Activated CD4-positive, CD25-positive, alpha-beta regulatory T cell treated with anti-CD3 and anti-CD28 coated beads, Interleukin-2, amount 50 U/mL, for 24 hours (primary cell): ENCODE measurements at regions not wholly inside any gene's neighbourhood (a gene's known extent, or its start where the extent isn't known, plus 50 kb on each side); places are given as distances from the start of the nearest gene placed in this dataset.

Source experiments
- ATAC-seq, 2 donors: fragments of 150-1000 bp; cut with Tn5 transposase; one replicate each; pipeline ENCODE4 v1.10.0; 2021; ENCODE audit warnings: mild to moderate bottlenecking in 1 of 2, moderate library complexity in 1 of 2

- no peak for ATAC-seq
Measured at GRCh38 chr11:64457416-64458010, 98.2 kb upstream of the SLC22A11 start.

GRCh38 chr11:64458997-64459396 lies 96.7 kb upstream of the SLC22A11 start:
- ATAC-seq: no peak

GRCh38 chr11:64459609-64460008 lies 96.1 kb upstream of the SLC22A11 start:
- no peak for ATAC-seq

- ATAC-seq: no peak
Measured at GRCh38 chr11:64461081-64461480, 94.7 kb upstream of the SLC22A11 start.

GRCh38 chr11:64466115-64466718 lies 89.5 kb upstream of the SLC22A11 start:
- no peak for ATAC-seq

GRCh38 chr11:64469288-64469687 lies 86.5 kb upstream of the SLC22A11 start:
- ATAC-seq: no peak

- ATAC-seq: no peak
Measured at GRCh38 chr11:64472593-64473455, 82.9 kb upstream of the SLC22A11 start.

GRCh38 chr11:64474680-64475079 lies 81.1 kb upstream of the SLC22A11 start:
- no peak for ATAC-seq

GRCh38 chr11:64475145-64475544 lies 80.6 kb upstream of the SLC22A11 start:
- ATAC-seq: no peak

- ATAC-seq: no peak
Measured at GRCh38 chr11:64476881-64477280, 78.9 kb upstream of the SLC22A11 start.

GRCh38 chr11:64477675-64478074 lies 78.1 kb upstream of the SLC22A11 start:
- no peak for ATAC-seq

GRCh38 chr11:64482588-64482987 lies 73.2 kb upstream of the SLC22A11 start:
- ATAC-seq: no peak

GRCh38 chr11:64484191-64485022 lies 71.3 kb upstream of the SLC22A11 start:
- no peak for ATAC-seq

- ATAC-seq: no peak
Measured at GRCh38 chr11:64485074-64485473, 70.7 kb upstream of the SLC22A11 start.

GRCh38 chr11:64489831-64490441 lies 65.8 kb upstream of the SLC22A11 start:
- ATAC-seq: peak in 1 of 2 donors; percentile 33

- no peak for ATAC-seq
Measured at GRCh38 chr11:64490562-64491216, 65.1 kb upstream of the SLC22A11 start.

GRCh38 chr11:64492561-64492960 lies 63.2 kb upstream of the SLC22A11 start:
- ATAC-seq: no peak

GRCh38 chr11:64498136-64498535 lies 57.6 kb upstream of the SLC22A11 start:
- no peak for ATAC-seq

- ATAC-seq: no peak
Measured at GRCh38 chr11:64499261-64500004, 56.3 kb upstream of the SLC22A11 start.

- ATAC-seq: no peak
Measured at GRCh38 chr11:64500176-64501013, 55.3 kb upstream of the SLC22A11 start.
